Breast epithelium (tissue), 4 donors: ENCODE measurements at regions not wholly inside any gene's neighbourhood (a gene's known extent, or its start where the extent isn't known, plus 50 kb on each side); places are given as distances from the start of the nearest gene placed in this dataset.
A peak's percentile ranks its signal among the peaks of the same experiment; 100 is the strongest.

Source experiments
- DNase-seq, 2 donors: peaks; one replicate each; pipeline ENCODE4 v3.0.0-alpha.2; 2019; ENCODE audit warnings: low spot score in 2 of 2
- H3K27ac ChIP-seq, 2 donors: fragments of 200-600 bp; sonication (generic) in 1 of 2; one replicate each; pipeline ENCODE4 v1.5.1; 2016 to 2019; ENCODE audit warnings: mild to moderate bottlenecking in 1 of 2
- H3K27me3 ChIP-seq, 2 donors: fragments of 200-600 bp; sonication (generic) in 1 of 2; one replicate each; pipeline versions ENCODE4 v1.5.1 to v1.6.0; 2017 to 2019; ENCODE audit warnings: control low read depth in 1 of 2, mild to moderate bottlenecking in 1 of 2
- H3K36me3 ChIP-seq: fragments of 200-600 bp; one replicate; pipeline ENCODE4 v1.5.1; 2019
- H3K4me1 ChIP-seq, 2 donors: fragments of 200-600 bp; sonication (generic); one replicate each; pipeline ENCODE4 v1.5.1; 2016 to 2019; ENCODE audit warnings: control low read depth in 1 of 2
- H3K4me3 ChIP-seq, 3 donors: fragments of 200-600 bp; sonication (generic); 1 replicate in 2 of 3; 2 replicates in 1 of 3; pipeline ENCODE4 v1.5.1; 2016 to 2019; ENCODE audit warnings: mild to moderate bottlenecking in 3 of 3, moderate library complexity in 2 of 3
- H3K9me3 ChIP-seq, 2 donors: fragments of 200-600 bp; sonication (generic) in 1 of 2; one replicate each; pipeline ENCODE4 v1.5.1; 2016 to 2019; ENCODE audit warnings: control low read depth in 1 of 2
- CTCF ChIP-seq, 3 donors: fragments of 450-650 bp; IDR thresholded peaks; one replicate each; pipeline ENCODE4 v1.5.1; 2016 to 2017; ENCODE audit warnings: antibody characterized with exemption in 3 of 3, mild to moderate bottlenecking in 3 of 3, moderate library complexity in 3 of 3
- POLR2A ChIP-seq: fragments of 450-650 bp; IDR thresholded peaks from one replicate; pipeline ENCODE4 v1.6.1; 2016; ENCODE audit warnings: antibody characterized with exemption, mild to moderate bottlenecking, moderate library complexity
- POLR2AphosphoS5 ChIP-seq, 3 donors: sonication (generic); formaldehyde crosslinking; IDR thresholded peaks; one replicate each; pipeline ENCODE4 v1.6.1; 2017; ENCODE audit warnings: antibody characterized with exemption in 3 of 3
- intact Hi-C: fragments of 100-400 bp; cut with DNase I; formaldehyde crosslinking; loops from one replicate; pipeline ENCODE4 v1.15.1; 2023; ENCODE audit warnings: low total_unique reads

DNA sequence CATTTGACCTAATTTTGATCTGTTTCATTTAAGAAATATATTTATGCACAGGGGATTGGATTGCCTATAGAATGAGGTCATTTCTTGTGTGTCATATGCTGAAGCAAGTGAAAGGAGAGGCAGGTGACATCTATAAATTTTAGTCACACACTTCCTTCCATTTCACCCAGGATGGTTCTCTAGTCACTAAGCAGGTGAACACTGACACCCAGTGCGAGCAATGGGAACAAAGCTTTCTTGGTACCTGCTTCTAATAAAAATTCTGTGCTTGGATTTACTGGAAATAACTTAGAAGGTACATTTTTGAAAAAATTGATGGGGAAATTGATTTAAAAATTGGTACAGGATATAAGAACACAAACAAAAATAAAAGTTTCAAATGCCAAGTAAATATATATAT lies 66.9 kb upstream of the MC3R start:
- TF ChIP-seq POLR2A (no peak), POLR2AphosphoS5 (IDR thresholded peaks at IDR 0.05) (no peak)
- no peaks in the 10 kb centered on the region for H3K36me3 ChIP-seq
- H3K27ac ChIP-seq: no peak overlapping the region
- H3K4me1 ChIP-seq: no peaks in the 10 kb centered on the region
- no peaks in the 10 kb centered on the region for H3K27me3 ChIP-seq
- H3K9me3 ChIP-seq: no peaks in the 10 kb centered on the region
- intact Hi-C loops: no loop called here
- DNase-seq: no peak
- no peak overlapping the region for H3K4me3 ChIP-seq

DNA sequence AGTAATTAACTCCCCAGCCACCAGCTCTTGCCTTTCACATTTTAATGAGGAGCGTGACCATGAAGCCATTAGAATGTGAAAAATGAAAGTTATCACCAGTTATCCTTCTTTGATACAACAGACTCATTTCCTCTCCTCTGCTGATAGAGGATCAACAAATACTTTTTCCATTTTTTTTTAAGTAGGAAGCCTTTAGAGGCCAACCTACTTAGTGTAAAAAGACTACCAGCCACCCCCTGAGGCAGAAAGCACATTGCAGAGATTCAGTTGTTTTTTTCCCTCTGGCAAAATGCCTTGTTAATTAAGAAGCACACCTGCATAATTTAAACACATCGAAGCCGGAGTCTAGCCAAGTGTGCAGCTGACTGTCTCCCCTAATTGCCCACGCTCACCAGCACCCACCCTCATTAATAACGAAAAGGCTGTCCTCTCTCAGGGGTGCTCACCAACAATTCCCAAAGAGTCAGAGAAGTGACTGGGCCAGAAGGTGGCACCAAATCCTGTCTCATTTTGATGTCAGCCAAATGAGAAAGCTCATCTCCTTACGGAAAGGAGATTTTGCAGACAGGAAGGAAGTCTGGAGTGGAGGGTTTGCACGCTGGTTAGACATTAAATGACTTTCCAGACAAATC lies 60.9 kb upstream of the MC3R start:
- Histone ChIP-seq H3K27me3 (no peaks in the 10 kb centered on the region), H3K27ac (no peak overlapping the region)
- intact Hi-C loops: loop anchor here (2.0 kb wide), 1 partner anchor 51 kb away; no protein-coding TSS in a partner anchor

DNA sequence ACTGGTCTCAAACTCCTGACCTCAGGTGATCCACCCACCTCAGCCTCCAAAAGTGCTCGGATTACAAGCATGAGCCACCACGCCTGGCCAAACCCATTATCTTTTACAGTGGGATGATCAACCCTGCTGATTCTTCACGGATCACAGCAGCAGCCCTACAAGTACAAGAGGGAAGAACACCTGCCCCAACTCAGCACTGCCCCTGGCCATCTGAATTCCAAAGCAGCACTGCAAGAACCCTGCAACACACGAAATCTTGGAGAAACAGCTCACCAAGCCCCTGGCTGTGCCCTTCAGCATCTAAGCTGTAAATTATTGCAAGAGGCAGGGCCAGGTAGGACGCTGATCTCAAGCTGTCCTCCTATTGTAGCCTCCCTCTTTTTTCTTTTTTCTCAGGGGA lies 54.5 kb upstream of the MC3R start:
- no peaks in the 10 kb centered on the region for H3K4me1 ChIP-seq
- H3K27ac ChIP-seq: no peak overlapping the region
- no peaks in the 10 kb centered on the region for H3K9me3 ChIP-seq
- intact Hi-C loops: no loop called here
- no peaks in the 10 kb centered on the region for H3K27me3 ChIP-seq
- TF ChIP-seq CTCF (IDR thresholded peaks at IDR 0.05) (no peak), POLR2A (no peak), POLR2AphosphoS5 (IDR thresholded peaks at IDR 0.05) (no peak)
- DNase-seq: no peak
- no peaks in the 10 kb centered on the region for H3K36me3 ChIP-seq
- H3K4me3 ChIP-seq: no peak overlapping the region

More for the DNA sequence above, 60.9 kb upstream of the MC3R start:
- DNase-seq: no peak
- Histone ChIP-seq H3K9me3 (no peaks in the 10 kb centered on the region), H3K4me3 (no peak overlapping the region), H3K36me3 (no peaks in the 10 kb centered on the region), H3K4me1 (no peaks in the 10 kb centered on the region)
- no peak for TF ChIP-seq POLR2AphosphoS5 (IDR thresholded peaks at IDR 0.05)
- peak in 1 of 3 donors; percentile 22 for TF ChIP-seq CTCF (IDR thresholded peaks at IDR 0.05)
- no peak for TF ChIP-seq POLR2A

DNA sequence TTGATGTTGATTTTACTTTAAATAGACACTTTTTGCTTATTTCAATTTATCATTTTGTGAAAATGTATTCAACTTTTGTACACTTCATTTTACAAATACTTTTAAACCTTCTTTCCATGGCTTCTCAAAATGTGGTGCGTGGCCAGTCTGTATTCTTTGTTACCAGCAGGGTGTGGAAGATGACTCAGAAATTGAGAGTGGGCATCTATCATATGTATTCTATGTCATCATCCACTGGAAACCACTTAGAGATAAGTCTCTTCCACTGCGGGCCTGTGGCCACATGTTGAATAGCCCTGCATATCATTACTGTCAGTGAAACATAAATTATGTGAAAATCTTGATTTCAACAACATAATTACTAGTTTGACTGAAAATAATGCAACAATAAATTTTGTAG lies 52.6 kb upstream of the MC3R start:
- H3K36me3 ChIP-seq: no peaks in the 10 kb centered on the region
- no peaks in the 10 kb centered on the region for H3K4me1 ChIP-seq
- intact Hi-C loops: no loop called here
- no peak for TF ChIP-seq POLR2AphosphoS5 (IDR thresholded peaks at IDR 0.05)
- no peak for TF ChIP-seq CTCF (IDR thresholded peaks at IDR 0.05)
- no peak for TF ChIP-seq POLR2A
- no peak overlapping the region for H3K4me3 ChIP-seq
- no peaks in the 10 kb centered on the region for H3K27me3 ChIP-seq
- H3K9me3 ChIP-seq: peaks cover 0 to 18% of the 10 kb centered on the region in 2 donors
- H3K27ac ChIP-seq: no peak overlapping the region
- no peak for DNase-seq
